Panc1 (cell line): ENCODE measurements at regions not wholly inside any gene's neighbourhood (a gene's known extent, or its start where the extent isn't known, plus 50 kb on each side); places are given as distances from the start of the nearest gene placed in this dataset.
"Not testable (repeated sequence)": the region's sequence is repeated elsewhere in the genome, so short reads cannot be mapped to it uniquely, and the experiment has no call there.

Experiments used
- ATAC-seq: fragments of 200-7000 bp; cut with Tn5 transposase; 2 replicates; pipeline ENCODE4 v1.9.1; 2020; ENCODE audit warnings: mild to moderate bottlenecking, moderate library complexity
- BruUV-seq: library from RNA; stranded (reverse); fragments of 400-500 nt; replicated peaks from 2 replicates; lab custom pipeline; 2021; lab: Mats Ljungman, UMichigan
- CTCF ChIA-PET: fragments of 300-600 bp; sonication (Branson Sonifier 250); formaldehyde crosslinking; loops from one replicate; lab custom pipeline; 2022; ENCODE audit warnings: antibody characterized with exemption; lab: Charles Lee
- POLR2A ChIA-PET: fragments of 300-600 bp; sonication (Branson Sonifier 250); formaldehyde crosslinking; loops from one replicate; lab custom pipeline; 2022; ENCODE audit warnings: antibody characterized with exemption; lab: Charles Lee
- DNase-seq: peaks from one replicate; pipeline ENCODE4 v3.0.0-alpha.2; 2010; ENCODE audit warnings: low read depth, low spot score
- H3K27ac ChIP-seq: 2 replicates; pipeline ENCODE4 v1.5.1; 2011; ENCODE audit warnings: mild to moderate bottlenecking, low read length, inconsistent platforms
- H3K27me3 ChIP-seq: fragments of 200-500 bp; sonication (Bioruptor generic); 2 replicates; pipeline ENCODE4 v1.6.0; 2014; ENCODE audit warnings: low read length, inconsistent platforms; ENCODE audit not compliant: control insufficient read depth, insufficient read depth
- H3K36me3 ChIP-seq: fragments of 200-500 bp; sonication (Bioruptor generic); 2 replicates; pipeline ENCODE4 v1.5.1; 2014; ENCODE audit warnings: inconsistent platforms, mild to moderate bottlenecking, low read length, moderate library complexity; ENCODE audit not compliant: control insufficient read depth, insufficient read depth
- H3K4me1 ChIP-seq: 2 replicates; pipeline ENCODE4 v1.5.1; 2011; ENCODE audit warnings: inconsistent platforms, mild to moderate bottlenecking, low read length, moderate library complexity; ENCODE audit not compliant: control insufficient read depth, insufficient read depth
- H3K4me3 ChIP-seq, 2 experiments: 2 replicates each; pipeline ENCODE4 v1.5.1; 2011 to 2012; ENCODE audit warnings: low read depth in 2 of 2, low read length in 2 of 2, mild to moderate bottlenecking in 2 of 2, inconsistent platforms in 1 of 2, moderate library complexity in 1 of 2
- H3K9me3 ChIP-seq: fragments of 200-500 bp; sonication (Bioruptor generic); 2 replicates; pipeline ENCODE4 v1.5.1; 2014; ENCODE audit warnings: low read depth, mild to moderate bottlenecking, inconsistent platforms, low read length, moderate library complexity; ENCODE audit not compliant: control insufficient read depth, insufficient read depth
- CTCF ChIP-seq: fragments of 450-650 bp; IDR thresholded peaks from 2 replicates; pipeline ENCODE4 v1.5.1; 2017; ENCODE audit warnings: mild to moderate bottlenecking
- POLR2AphosphoS5 ChIP-seq: IDR thresholded peaks from 2 replicates; pipeline ENCODE4 v1.6.1; 2012; ENCODE audit warnings: mild to moderate bottlenecking, low read depth, low read length, moderate library complexity
- SIN3A ChIP-seq: IDR thresholded peaks from 2 replicates; pipeline ENCODE4 v1.6.1; 2012; ENCODE audit warnings: low read depth, mild to moderate bottlenecking, low read length, moderate library complexity, borderline replicate concordance; ENCODE audit not compliant: insufficient read depth
- TCF7L2 ChIP-seq: IDR thresholded peaks from 2 replicates; pipeline ENCODE4 v1.6.1; 2011; ENCODE audit warnings: mild to moderate bottlenecking, low read depth, low read length, inconsistent platforms
- in situ Hi-C: cut with HindIII; loops from 2 replicates; pipeline ENCODE4 v1.10.0; 2016; ENCODE audit warnings: low sequenced_read_pairs, low pct_unique_long_range_greater_than_20kb
- intact Hi-C: fragments of 100-400 bp; cut with micrococcal nuclease; formaldehyde crosslinking; loops from one replicate; pipeline ENCODE4 v1.10.0; 2022; ENCODE audit not compliant: unreplicated experiment
- TF ChIP-seq, protein P1 (sequence below), 2 experiments: IDR thresholded peaks; 2 replicates each; pipeline ENCODE4 v1.6.1; 2011 to 2012; ENCODE audit warnings: low read depth in 2 of 2, control low read depth in 1 of 2, low read length in 1 of 2, mild to moderate bottlenecking in 1 of 2, moderate library complexity in 1 of 2; ENCODE audit not compliant: insufficient read depth in 1 of 2

- no TSS peak for BruUV-seq
- Histone ChIP-seq H3K4me3 (no peak overlapping the region), H3K9me3 (no peaks in the 10 kb centered on the region), H3K36me3 (no peaks in the 10 kb centered on the region), H3K4me1 (no peaks in the 10 kb centered on the region), H3K27ac (no peak overlapping the region), H3K27me3 (no peaks in the 10 kb centered on the region)
- ChIA-PET CTCF (no interaction called here), POLR2A (no interaction called here)
- intact Hi-C loops (no loop called here), in situ Hi-C loops (no loop called here)
- DNase-seq = no peak
- TF ChIP-seq POLR2AphosphoS5 = no peak
- TF ChIP-seq, protein P1, sequence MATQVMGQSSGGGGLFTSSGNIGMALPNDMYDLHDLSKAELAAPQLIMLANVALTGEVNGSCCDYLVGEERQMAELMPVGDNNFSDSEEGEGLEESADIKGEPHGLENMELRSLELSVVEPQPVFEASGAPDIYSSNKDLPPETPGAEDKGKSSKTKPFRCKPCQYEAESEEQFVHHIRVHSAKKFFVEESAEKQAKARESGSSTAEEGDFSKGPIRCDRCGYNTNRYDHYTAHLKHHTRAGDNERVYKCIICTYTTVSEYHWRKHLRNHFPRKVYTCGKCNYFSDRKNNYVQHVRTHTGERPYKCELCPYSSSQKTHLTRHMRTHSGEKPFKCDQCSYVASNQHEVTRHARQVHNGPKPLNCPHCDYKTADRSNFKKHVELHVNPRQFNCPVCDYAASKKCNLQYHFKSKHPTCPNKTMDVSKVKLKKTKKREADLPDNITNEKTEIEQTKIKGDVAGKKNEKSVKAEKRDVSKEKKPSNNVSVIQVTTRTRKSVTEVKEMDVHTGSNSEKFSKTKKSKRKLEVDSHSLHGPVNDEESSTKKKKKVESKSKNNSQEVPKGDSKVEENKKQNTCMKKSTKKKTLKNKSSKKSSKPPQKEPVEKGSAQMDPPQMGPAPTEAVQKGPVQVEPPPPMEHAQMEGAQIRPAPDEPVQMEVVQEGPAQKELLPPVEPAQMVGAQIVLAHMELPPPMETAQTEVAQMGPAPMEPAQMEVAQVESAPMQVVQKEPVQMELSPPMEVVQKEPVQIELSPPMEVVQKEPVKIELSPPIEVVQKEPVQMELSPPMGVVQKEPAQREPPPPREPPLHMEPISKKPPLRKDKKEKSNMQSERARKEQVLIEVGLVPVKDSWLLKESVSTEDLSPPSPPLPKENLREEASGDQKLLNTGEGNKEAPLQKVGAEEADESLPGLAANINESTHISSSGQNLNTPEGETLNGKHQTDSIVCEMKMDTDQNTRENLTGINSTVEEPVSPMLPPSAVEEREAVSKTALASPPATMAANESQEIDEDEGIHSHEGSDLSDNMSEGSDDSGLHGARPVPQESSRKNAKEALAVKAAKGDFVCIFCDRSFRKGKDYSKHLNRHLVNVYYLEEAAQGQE (IDR thresholded peaks at IDR 0.05; ENCODE audit: insufficient read depth in 1 of 2, low read depth in 2 of 2, low read length in 1 of 2) = no peak
- no peak for TF ChIP-seq TCF7L2
- TF ChIP-seq CTCF = no peak
- TF ChIP-seq SIN3A = no peak
- no peak for ATAC-seq
Observed at GRCh38 chr13:90726375-90726774, 621.1 kb upstream of the MIR17HG start.

GRCh38 chr13:90732049-90732448 lies 615.4 kb upstream of the MIR17HG start:
- no peak overlapping the region for H3K4me3 ChIP-seq
- ATAC-seq (no peak), DNase-seq (no peak)
- in situ Hi-C loops = no loop called here
- ChIA-PET POLR2A (no interaction called here), CTCF (no interaction called here)
- no peaks in the 10 kb centered on the region for H3K27me3 ChIP-seq
- H3K27ac ChIP-seq = no peak overlapping the region
- no peaks in the 10 kb centered on the region for H3K4me1 ChIP-seq
- 0 out of 2 replicates have a peak, but pooled peaks have one; percentile 9 for TF ChIP-seq CTCF
- no peak for TF ChIP-seq POLR2AphosphoS5
- TF ChIP-seq TCF7L2 = no peak
- TF ChIP-seq, protein P1 (IDR thresholded peaks at IDR 0.05; ENCODE audit: insufficient read depth in 1 of 2, low read depth in 2 of 2, low read length in 1 of 2) = no peak
- TF ChIP-seq SIN3A = no peak
- H3K9me3 ChIP-seq = no peaks in the 10 kb centered on the region
- no TSS peak for BruUV-seq
- H3K36me3 ChIP-seq = no peaks in the 10 kb centered on the region
- intact Hi-C loops = no loop called here

- intact Hi-C loops, in situ Hi-C loops, H3K9me3 ChIP-seq, H3K27ac ChIP-seq, CTCF ChIA-PET, H3K4me3 ChIP-seq, H3K27me3 ChIP-seq, H3K4me1 ChIP-seq, POLR2A ChIA-PET, H3K36me3 ChIP-seq, DNase-seq, ATAC-seq, BruUV-seq: not testable (repeated sequence)
Observed at GRCh38 chr13:90734497-90734896, 613.0 kb upstream of the MIR17HG start.
